Urothelium cell line (cell line): ENCODE measurements at regions not wholly inside any gene's neighbourhood (a gene's known extent, or its start where the extent isn't known, plus 50 kb on each side); places are given as distances from the start of the nearest gene placed in this dataset.

Experiments
- DNase-seq: peaks from one replicate; pipeline ENCODE4 v3.0.0; 2011; ENCODE audit warnings: low spot score, mixed read lengths
- FAIRE-seq: peaks from 2 replicates; lab custom pipeline; 2011; peaks lifted over from hg19 to GRCh38; lab: Jason Lieb, UNC

GRCh38 chr5:164876793-164877192, 1371.4 kb downstream of the MAT2B start:
- FAIRE-seq: no peak

GRCh38 chr5:164881442-164881841, 1376.0 kb downstream of the MAT2B start:
- FAIRE-seq: no peak
- DNase-seq: no peak

More at GRCh38 chr5:164876793-164877192, 1371.4 kb downstream of the MAT2B start:
- no peak for DNase-seq

- no peak for DNase-seq
These were observed 1379.8 kb downstream of the MAT2B start for GRCh38 chr5:164885179-164885578.

GRCh38 chr5:164893071-164893470, 1387.7 kb downstream of the MAT2B start:
- no peak for FAIRE-seq
- no peak for DNase-seq

More at GRCh38 chr5:164885179-164885578, 1379.8 kb downstream of the MAT2B start:
- no peak for FAIRE-seq

GRCh38 chr5:164898705-164899104, 1393.3 kb downstream of the MAT2B start:
- DNase-seq: no peak
- FAIRE-seq: no peak

GRCh38 chr5:164909673-164910072, 1404.3 kb downstream of the MAT2B start:
- DNase-seq: no peak
- no peak for FAIRE-seq

- FAIRE-seq: no peak
- no peak for DNase-seq
These were observed 1416.3 kb downstream of the MAT2B start for GRCh38 chr5:164921722-164922121.

- FAIRE-seq (no peak), DNase-seq (no peak)
These were observed 1428.6 kb downstream of the MAT2B start for GRCh38 chr5:164934039-164934438.

GRCh38 chr5:164934561-164934960, 1429.1 kb downstream of the MAT2B start:
- FAIRE-seq: no peak
- no peak for DNase-seq

GRCh38 chr5:164941132-164941531, 1435.7 kb downstream of the MAT2B start:
- FAIRE-seq: no peak
- no peak for DNase-seq

GRCh38 chr5:164950927-164951326, 1445.5 kb downstream of the MAT2B start:
- DNase-seq (no peak), FAIRE-seq (no peak)

- FAIRE-seq (no peak), DNase-seq (no peak)
These were observed 1446.2 kb downstream of the MAT2B start for GRCh38 chr5:164951570-164951969.

GRCh38 chr5:164958688-164959087, 1453.3 kb downstream of the MAT2B start:
- FAIRE-seq (no peak), DNase-seq (no peak)

- no peak for DNase-seq
- no peak for FAIRE-seq
These were observed 1454.3 kb downstream of the MAT2B start for GRCh38 chr5:164959761-164960160.

- DNase-seq: no peak
- no peak for FAIRE-seq
These were observed 1457.0 kb downstream of the MAT2B start for GRCh38 chr5:164962329-164962961.

- FAIRE-seq (no peak), DNase-seq (no peak)
These were observed 1461.2 kb downstream of the MAT2B start for GRCh38 chr5:164966611-164967010.

GRCh38 chr5:164967354-164967753, 1461.9 kb downstream of the MAT2B start:
- FAIRE-seq (no peak), DNase-seq (no peak)

- no peak for DNase-seq
These were observed 1467.6 kb downstream of the MAT2B start for GRCh38 chr5:164972973-164973372.

GRCh38 chr5:164975986-164976385, 1470.6 kb downstream of the MAT2B start:
- DNase-seq (no peak), FAIRE-seq (no peak)

More at GRCh38 chr5:164972973-164973372, 1467.6 kb downstream of the MAT2B start:
- FAIRE-seq: no peak

GRCh38 chr5:164980480-164980879, 1475.1 kb downstream of the MAT2B start:
- DNase-seq (no peak), FAIRE-seq (no peak)

- FAIRE-seq (no peak), DNase-seq (no peak)
These were observed 1492.7 kb downstream of the MAT2B start for GRCh38 chr5:164998142-164998541.

- no peak for FAIRE-seq
These were observed 1493.2 kb downstream of the MAT2B start for GRCh38 chr5:164998590-164998989.

More at GRCh38 chr5:164998590-164998989, 1493.2 kb downstream of the MAT2B start:
- DNase-seq: no peak
